H1 (cell line): ENCODE measurements at regions not wholly inside any gene's neighbourhood (a gene's known extent, or its start where the extent isn't known, plus 50 kb on each side); places are given as distances from the start of the nearest gene placed in this dataset.

Experiments
- CTCF ChIA-PET: fragments of 300-600 bp; sonication (Branson Sonifier 250); formaldehyde crosslinking; loops from one replicate; lab custom pipeline; 2021; ENCODE audit not compliant: partially characterized antibody; lab: Charles Lee
- POLR2A ChIA-PET: fragments of 300-600 bp; sonication (Branson Sonifier 250); formaldehyde crosslinking; loops from one replicate; lab custom pipeline; 2021; ENCODE audit warnings: inconsistent platforms; ENCODE audit not compliant: partially characterized antibody; lab: Charles Lee
- DNase-seq, 2 experiments: peaks; one replicate each; pipeline versions ENCODE4 v3.0.0 to v3.0.0-alpha.2; 2010 to 2022; ENCODE audit warnings: low spot score in 2 of 2, low read depth in 1 of 2, mixed read lengths in 1 of 2
- FAIRE-seq: peaks from 2 replicates; lab custom pipeline; 2011; peaks lifted over from hg19 to GRCh38; lab: Jason Lieb, UNC
- H2AFZ ChIP-seq: 2 replicates; pipeline ENCODE4 v1.8.1; 2012; ENCODE audit warnings: low read length, inconsistent platforms
- H2AK5ac ChIP-seq: 2 replicates; pipeline ENCODE4 v1.6.1; 2013; ENCODE audit warnings: low read depth, low read length
- H2BK120ac ChIP-seq: replicated peaks from 2 replicates; pipeline ENCODE3; 2013; ENCODE audit warnings: low read depth, low read length, inconsistent platforms
- H2BK12ac ChIP-seq: 2 replicates; pipeline ENCODE4 v1.6.1; 2013; ENCODE audit warnings: low read depth, low read length
- H2BK15ac ChIP-seq: 2 replicates; pipeline ENCODE4 v1.6.1; 2013; ENCODE audit warnings: low read length
- H2BK20ac ChIP-seq: 2 replicates; pipeline ENCODE4 v1.6.1; 2013; ENCODE audit warnings: low read length
- H2BK5ac ChIP-seq: 2 replicates; pipeline ENCODE4 v1.6.1; 2013; ENCODE audit warnings: low read depth, low read length
- H3K14ac ChIP-seq: 2 replicates; pipeline ENCODE4 v1.6.1; 2013; ENCODE audit warnings: inconsistent platforms; ENCODE audit not compliant: insufficient read length
- H3K18ac ChIP-seq: 2 replicates; pipeline ENCODE4 v1.6.1; 2013; ENCODE audit warnings: low read length; ENCODE audit errors: extremely low read depth
- H3K23ac ChIP-seq: 2 replicates; pipeline ENCODE4 v1.6.1; 2013; ENCODE audit warnings: inconsistent platforms; ENCODE audit not compliant: insufficient read length
- H3K23me2 ChIP-seq: 2 replicates; pipeline ENCODE4 v1.6.1; 2013; ENCODE audit warnings: low read depth, low read length
- H3K27ac ChIP-seq: 2 replicates; pipeline ENCODE4 v1.6.1; 2011; ENCODE audit warnings: low read depth, low read length, inconsistent platforms
- H3K27me3 ChIP-seq, 4 experiments: replicated peaks in 1 of 4; 1 replicate in 1 of 4; 2 replicates in 3 of 4; pipeline versions ENCODE4 v1.6.1 to v1.8.1; 2011 to 2013; ENCODE audit warnings: low read length in 3 of 4, mild to moderate bottlenecking in 3 of 4, inconsistent platforms in 2 of 4, mixed read lengths in 2 of 4, moderate library complexity in 1 of 4; ENCODE audit not compliant: control insufficient read depth in 3 of 4, insufficient read depth in 3 of 4; ENCODE audit errors: extremely low read depth in 1 of 4
- H3K36me3 ChIP-seq, 4 experiments: 2 replicates each; pipeline versions ENCODE4 v1.6.1 to v1.8.1; 2011 to 2013; ENCODE audit warnings: mild to moderate bottlenecking in 4 of 4, low read length in 3 of 4, moderate library complexity in 2 of 4, control low read depth in 1 of 4, inconsistent platforms in 1 of 4; ENCODE audit not compliant: insufficient read depth in 4 of 4, control insufficient read depth in 2 of 4
- H3K4ac ChIP-seq: replicated peaks from 2 replicates; pipeline ENCODE3; 2013; ENCODE audit warnings: low read length, low read depth, mixed read lengths, inconsistent platforms; ENCODE audit not compliant: insufficient read length
- H3K4me1 ChIP-seq, 4 experiments: replicated peaks in 1 of 4; 1 replicate in 1 of 4; 2 replicates in 3 of 4; pipeline versions ENCODE4 v1.6.1 to v1.8.1; 2011 to 2013; ENCODE audit warnings: low read length in 3 of 4, inconsistent platforms in 2 of 4, mixed read lengths in 1 of 4; ENCODE audit not compliant: insufficient read depth in 4 of 4, control insufficient read depth in 3 of 4
- H3K4me2 ChIP-seq, 2 experiments: 2 replicates each; pipeline versions ENCODE4 v1.6.1 to v1.8.1; 2011 to 2013; ENCODE audit warnings: low read depth in 2 of 2, low read length in 2 of 2, control low read depth in 1 of 2, inconsistent platforms in 1 of 2, mild to moderate bottlenecking in 1 of 2; ENCODE audit not compliant: insufficient read depth in 1 of 2
- H3K4me3 ChIP-seq, 4 experiments: fragments of 200-600, 300-600 bp in 1 of 4; sonication (generic), shearing (Covaris generic), sonication (Bioruptor Twin) in 1 of 4; 2 replicates each; pipeline versions ENCODE4 v1.5.1 to v1.8.1; 2011 to 2016; ENCODE audit warnings: low read length in 4 of 4, low read depth in 3 of 4, control low read depth in 2 of 4, inconsistent platforms in 2 of 4, mild to moderate bottlenecking in 2 of 4, mixed read lengths in 1 of 4, moderate library complexity in 1 of 4; ENCODE audit not compliant: insufficient read depth in 2 of 4; ENCODE audit errors: extremely low read depth in 1 of 4
- H3K56ac ChIP-seq: replicated peaks from 2 replicates; pipeline ENCODE3; 2013; ENCODE audit warnings: low read depth, mild to moderate bottlenecking, mixed read lengths, low read length, inconsistent platforms; ENCODE audit not compliant: insufficient read length
- H3K79me1 ChIP-seq: 2 replicates; pipeline ENCODE4 v1.6.1; 2013; ENCODE audit warnings: low read depth, low read length, control low read depth
- H3K79me2 ChIP-seq, 2 experiments: 2 replicates each; pipeline versions ENCODE4 v1.6.1 to v1.8.1; 2012 to 2013; ENCODE audit warnings: low read length in 2 of 2, mild to moderate bottlenecking in 2 of 2, inconsistent platforms in 1 of 2; ENCODE audit not compliant: insufficient read depth in 2 of 2, control insufficient read depth in 1 of 2
- H3K9ac ChIP-seq, 4 experiments: replicated peaks in 1 of 4; 1 replicate in 1 of 4; 2 replicates in 3 of 4; pipeline versions ENCODE4 v1.6.1 to v1.8.1; 2011 to 2013; ENCODE audit warnings: low read depth in 3 of 4, low read length in 3 of 4, control low read depth in 2 of 4, mild to moderate bottlenecking in 2 of 4, moderate library complexity in 2 of 4, inconsistent platforms in 1 of 4; ENCODE audit errors: extremely low read depth in 1 of 4
- H3K9me3 ChIP-seq, 2 experiments: 2 replicates each; pipeline versions ENCODE4 v1.6.1 to v1.8.1; 2012 to 2013; ENCODE audit warnings: mild to moderate bottlenecking in 2 of 2, moderate library complexity in 2 of 2, control low read depth in 1 of 2, inconsistent platforms in 1 of 2, low read depth in 1 of 2, low read length in 1 of 2, mixed read lengths in 1 of 2; ENCODE audit not compliant: insufficient read depth in 2 of 2
- H4K20me1 ChIP-seq, 2 experiments: replicated peaks in 1 of 2; 2 replicates each; pipeline versions ENCODE3 to v1.8.1; 2011 to 2013; ENCODE audit warnings: inconsistent platforms in 2 of 2, low read length in 2 of 2, mild to moderate bottlenecking in 1 of 2; ENCODE audit not compliant: insufficient read depth in 2 of 2, control insufficient read depth in 1 of 2
- H4K5ac ChIP-seq: 2 replicates; pipeline ENCODE4 v1.6.1; 2013; ENCODE audit warnings: low read length, low read depth, mixed read lengths, inconsistent platforms; ENCODE audit not compliant: insufficient read length
- H4K8ac ChIP-seq: 2 replicates; pipeline ENCODE4 v1.8.0; 2013; ENCODE audit warnings: mild to moderate bottlenecking, moderate library complexity, low read length, inconsistent platforms; ENCODE audit not compliant: insufficient read depth; ENCODE audit errors: extremely low read depth
- H4K91ac ChIP-seq: replicated peaks from 2 replicates; pipeline ENCODE3; 2013; ENCODE audit warnings: low read length, mixed read lengths, inconsistent platforms; ENCODE audit not compliant: insufficient read length
- BACH1 ChIP-seq: IDR thresholded peaks from 2 replicates; pipeline ENCODE4 v1.6.1; 2012; ENCODE audit warnings: low read length, improper control_type of control experiment
- BRCA1 ChIP-seq: IDR thresholded peaks from 2 replicates; pipeline ENCODE4 v1.6.1; 2012; ENCODE audit warnings: low read depth, low read length, improper control_type of control experiment
- E2F6 ChIP-seq: IDR thresholded peaks from 2 replicates; pipeline ENCODE4 v1.6.1; 2012; ENCODE audit warnings: inconsistent platforms
- EZH2 ChIP-seq: fragments of 200-600 bp; sonication (generic); IDR thresholded peaks from 2 replicates; pipeline ENCODE4 v1.7.1; 2012; ENCODE audit warnings: low read depth, mild to moderate bottlenecking, moderate library complexity, low read length, inconsistent platforms; ENCODE audit not compliant: severe bottlenecking
- HDAC2 ChIP-seq, 2 experiments: fragments of 300-600 bp in 1 of 2; sonication (generic) in 1 of 2; IDR thresholded peaks; 2 replicates each; pipeline ENCODE4 v1.6.1; 2011 to 2012; ENCODE audit warnings: low read depth in 2 of 2, low read length in 2 of 2, mild to moderate bottlenecking in 2 of 2, moderate library complexity in 2 of 2, borderline replicate concordance in 1 of 2, inconsistent platforms in 1 of 2
- MAFK ChIP-seq: IDR thresholded peaks from 2 replicates; pipeline ENCODE4 v1.6.1; 2012; ENCODE audit warnings: low read depth, mild to moderate bottlenecking, improper control_type of control experiment, low read length
- POLR2AphosphoS5 ChIP-seq: IDR thresholded peaks from 2 replicates; pipeline ENCODE4 v1.6.1; 2011; ENCODE audit warnings: low read depth, low read length
- SUZ12 ChIP-seq: fragments of 200-600 bp; sonication (generic); IDR thresholded peaks from 2 replicates; pipeline ENCODE4 v1.6.1; 2012; ENCODE audit warnings: mild to moderate bottlenecking, inconsistent platforms, low read length, moderate library complexity, mixed read lengths
- TAF7 ChIP-seq: optimal IDR thresholded peaks from 2 replicates; pipeline ENCODE3; 2011; ENCODE audit warnings: low read depth, mild to moderate bottlenecking, inconsistent platforms, low read length, moderate library complexity, borderline replicate concordance
- WGBS, 2 experiments: shearing (Covaris generic) in 1 of 2; methylation state at CpG; one replicate each; pipeline versions ENCODE4 v1.1.6 to v1.1.7; 2013 to 2015; ENCODE audit warnings: low lambda C conversion rate in 2 of 2, mixed read lengths in 2 of 2, inconsistent platforms in 1 of 2, low coverage in 1 of 2, missing lambda C conversion rate in 1 of 2; ENCODE audit not compliant: insufficient replicate concordance in 2 of 2, insufficient coverage in 1 of 2, insufficient read length in 1 of 2; ENCODE audit errors: extremely low coverage in 1 of 2, missing lambda C conversion rate in 1 of 2; 5-methylcytosine and 5-hydroxymethylcytosine counted together
- TF ChIP-seq, protein P1 (sequence below): IDR thresholded peaks from 2 replicates; pipeline ENCODE4 v1.6.1; 2011; ENCODE audit warnings: low read length, improper control_type of control experiment

- no peak overlapping the region for H2AFZ ChIP-seq
- H3K36me3 ChIP-seq, result no peaks in the 10 kb centered on the region
- no peak overlapping the region for H3K14ac ChIP-seq
- H3K9me3 ChIP-seq, result no peaks in the 10 kb centered on the region
- H3K27me3 ChIP-seq, result no peaks in the 10 kb centered on the region
- no peaks in the 10 kb centered on the region; a peak in 1 of 7 replicates for H3K4me1 ChIP-seq
- no peak for DNase-seq
- ChIA-PET CTCF (interaction anchor here (0.7 kb wide), 1 partner anchor 857 kb away, joined by 3 read pairs; no protein-coding TSS in a partner anchor), POLR2A (no interaction called here)
- no peak overlapping the region for H2BK12ac ChIP-seq
- H3K79me2 ChIP-seq, result no peaks in the 10 kb centered on the region
- no peak overlapping the region for H3K4me2 ChIP-seq
- H2BK20ac ChIP-seq, result no peak overlapping the region
- H2BK120ac ChIP-seq, result no peak overlapping the region
- no peak overlapping the region for H4K8ac ChIP-seq
- H3K56ac ChIP-seq, result no peak overlapping the region
- H3K18ac ChIP-seq, result no peak overlapping the region
- H3K4ac ChIP-seq, result no peak overlapping the region
- FAIRE-seq, result no peak
- H3K9ac ChIP-seq, result no peak overlapping the region
- no peak overlapping the region for H4K91ac ChIP-seq
- WGBS, 2 experiments, result 94% methylated on average over 1 of the region's 1 CpG; no CpG with 5 or more reads in 1 of the 2 experiments
- H4K20me1 ChIP-seq, result no peaks in the 10 kb centered on the region
- H3K23me2 ChIP-seq, result no peaks in the 10 kb centered on the region
- H3K23ac ChIP-seq, result no peak overlapping the region
- H3K27ac ChIP-seq, result no peak overlapping the region
- H3K4me3 ChIP-seq, result no peak overlapping the region
- H2AK5ac ChIP-seq, result no peak overlapping the region
- H4K5ac ChIP-seq, result no peak overlapping the region
- no peak overlapping the region for H2BK15ac ChIP-seq
- H3K79me1 ChIP-seq, result no peaks in the 10 kb centered on the region
- H2BK5ac ChIP-seq, result no peak overlapping the region
- TF ChIP-seq EZH2, result no peak
- no peak for TF ChIP-seq BACH1
- no peak for TF ChIP-seq POLR2AphosphoS5
- TF ChIP-seq HDAC2 (IDR thresholded peaks at IDR 0.05; ENCODE audit: borderline replicate concordance in 1 of 2, low read depth in 2 of 2, low read length in 2 of 2), result no peak
- TF ChIP-seq SUZ12, result no peak
- no peak for TF ChIP-seq E2F6
- TF ChIP-seq TAF7, result no peak
- TF ChIP-seq BRCA1, result no peak
- TF ChIP-seq MAFK, result no peak
- TF ChIP-seq, protein P1, sequence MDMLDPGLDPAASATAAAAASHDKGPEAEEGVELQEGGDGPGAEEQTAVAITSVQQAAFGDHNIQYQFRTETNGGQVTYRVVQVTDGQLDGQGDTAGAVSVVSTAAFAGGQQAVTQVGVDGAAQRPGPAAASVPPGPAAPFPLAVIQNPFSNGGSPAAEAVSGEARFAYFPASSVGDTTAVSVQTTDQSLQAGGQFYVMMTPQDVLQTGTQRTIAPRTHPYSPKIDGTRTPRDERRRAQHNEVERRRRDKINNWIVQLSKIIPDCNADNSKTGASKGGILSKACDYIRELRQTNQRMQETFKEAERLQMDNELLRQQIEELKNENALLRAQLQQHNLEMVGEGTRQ, result no peak
These were observed 1640.2 kb upstream of the WWC1 start for GRCh38 chr5:166651234-166651633.
